Neural crest cell (in vitro differentiated cells): ENCODE measurements at regions not wholly inside any gene's neighbourhood (a gene's known extent, or its start where the extent isn't known, plus 50 kb on each side); places are given as distances from the start of the nearest gene placed in this dataset.

Experiments used
- DNase-seq: peaks from one replicate; pipeline ENCODE4 v3.0.0; 2021; ENCODE audit warnings: low read depth, mixed read lengths, low spot score
- H3K27ac Mint-ChIP-seq: one replicate; pipeline ENCODE4 v1.8.0; 2021; ENCODE audit warnings: mild to moderate bottlenecking, mixed read lengths; ENCODE audit not compliant: unreplicated experiment
- H3K27me3 Mint-ChIP-seq: 2 replicates; pipeline ENCODE4 v1.8.0; 2021; ENCODE audit warnings: low read depth, mild to moderate bottlenecking, mixed read lengths
- H3K36me3 Mint-ChIP-seq: 2 replicates; pipeline ENCODE4 v1.8.0; 2021; ENCODE audit warnings: low read depth, mild to moderate bottlenecking, mixed read lengths
- H3K4me1 Mint-ChIP-seq: 2 replicates; pipeline ENCODE4 v1.8.0; 2021; ENCODE audit warnings: mixed read lengths
- H3K4me3 Mint-ChIP-seq: one replicate; pipeline ENCODE4 v1.8.0; 2021; ENCODE audit warnings: mild to moderate bottlenecking, mixed read lengths
- H3K9me3 Mint-ChIP-seq: 2 replicates; pipeline ENCODE4 v1.8.0; 2021; ENCODE audit warnings: mixed read lengths
- CTCF ChIP-seq: fragments of 200-600 bp; sonication (generic); conservative IDR thresholded peaks from 2 replicates; pipeline ENCODE4 v1.5.0; 2021; ENCODE audit warnings: antibody characterized with exemption, mild to moderate bottlenecking

DNA sequence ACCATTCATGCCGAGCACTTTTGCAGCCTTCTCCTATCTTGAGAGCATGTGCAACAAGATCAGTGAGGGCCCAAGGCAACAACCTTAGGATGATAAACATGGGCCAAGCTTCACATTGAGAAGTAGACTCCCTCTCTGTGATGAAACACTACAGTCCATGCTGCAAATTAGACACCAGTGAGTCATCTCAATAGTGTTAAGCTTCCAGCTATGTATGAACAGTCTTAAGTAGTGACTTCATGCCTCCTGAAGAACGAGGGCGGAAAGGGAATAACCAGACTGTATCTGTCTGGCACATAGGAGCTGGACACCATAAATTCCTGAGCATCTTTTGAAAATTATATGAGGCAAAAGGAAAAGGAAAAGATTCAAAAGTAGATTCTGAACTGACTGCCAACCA, 309.9 kb upstream of the SLITRK1 start:
- Mint-ChIP-seq H3K4me3 (no peak overlapping the region), H3K27ac (no peak overlapping the region), H3K36me3 (no peaks in the 10 kb centered on the region), H3K4me1 (no peaks in the 10 kb centered on the region), H3K27me3 (no peaks in the 10 kb centered on the region), H3K9me3 (peaks cover 2% of the 10 kb centered on the region)
- TF ChIP-seq CTCF: no peak
- no peak for DNase-seq

DNA sequence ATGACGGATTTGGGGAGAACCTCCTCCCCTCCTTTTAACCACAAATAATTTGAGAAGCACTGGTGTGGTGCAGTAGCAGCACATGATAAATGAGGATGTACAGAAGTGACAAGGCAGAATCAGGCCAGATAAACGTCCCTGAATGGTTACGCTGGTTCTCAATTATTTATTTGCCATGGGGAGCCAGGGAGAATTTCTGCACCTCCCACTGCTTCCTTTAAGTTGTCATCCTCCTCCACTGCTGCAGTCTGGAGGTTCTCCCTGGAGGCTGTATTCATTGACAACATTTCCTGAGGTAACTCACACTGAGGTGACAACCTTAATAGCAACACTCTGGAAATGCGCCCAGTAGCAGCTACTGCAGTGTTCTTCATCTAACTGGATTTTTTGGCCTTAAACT, 308.9 kb upstream of the SLITRK1 start:
- TF ChIP-seq CTCF: no peak
- no peak overlapping the region for H3K27ac Mint-ChIP-seq
- no peaks in the 10 kb centered on the region for H3K27me3 Mint-ChIP-seq
- no peak for DNase-seq
- peaks cover 2% of the 10 kb centered on the region for H3K9me3 Mint-ChIP-seq
- H3K36me3 Mint-ChIP-seq: no peaks in the 10 kb centered on the region
- H3K4me3 Mint-ChIP-seq: no peak overlapping the region
- H3K4me1 Mint-ChIP-seq: no peaks in the 10 kb centered on the region

DNA sequence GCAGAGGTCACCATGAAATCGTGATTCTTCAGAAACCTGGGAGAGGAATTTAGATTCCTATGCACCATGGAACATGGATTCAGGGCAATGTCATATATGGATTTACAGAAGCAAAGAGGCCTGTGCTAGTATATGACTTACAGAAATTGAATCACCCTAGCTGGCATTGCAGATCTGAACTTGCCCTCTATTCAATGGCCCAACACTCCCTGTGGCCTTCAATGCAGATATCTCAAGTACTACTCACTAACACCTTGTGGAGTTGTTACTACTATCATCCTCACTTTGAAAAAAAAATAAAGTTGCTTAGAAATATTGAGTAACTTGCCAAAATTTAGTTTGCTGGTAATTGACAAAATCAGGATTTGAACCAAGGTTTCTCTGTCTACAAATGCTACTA, 305.4 kb upstream of the SLITRK1 start:
- DNase-seq: no peak
- H3K9me3 Mint-ChIP-seq: peaks cover 4% of the 10 kb centered on the region
- no peak overlapping the region for H3K4me3 Mint-ChIP-seq
- TF ChIP-seq CTCF: no peak
- H3K36me3 Mint-ChIP-seq: no peaks in the 10 kb centered on the region
- H3K27ac Mint-ChIP-seq: no peak overlapping the region
- H3K4me1 Mint-ChIP-seq: no peaks in the 10 kb centered on the region
- H3K27me3 Mint-ChIP-seq: no peaks in the 10 kb centered on the region

GRCh38 chr13:84139561-84140158, 257.4 kb upstream of the SLITRK1 start:
- Mint-ChIP-seq H3K36me3 (no peaks in the 10 kb centered on the region), H3K4me1 (peaks cover 20% of the 10 kb centered on the region), H3K27ac (peak overlapping the region; percentile 89), H3K4me3 (no peak overlapping the region), H3K9me3 (peaks cover 6% of the 10 kb centered on the region), H3K27me3 (no peaks in the 10 kb centered on the region)
- no peak for DNase-seq
- no peak for TF ChIP-seq CTCF

GRCh38 chr13:84137292-84137691, 255.0 kb upstream of the SLITRK1 start:
- Mint-ChIP-seq H3K36me3 (no peaks in the 10 kb centered on the region), H3K4me3 (no peak overlapping the region)

More at GRCh38 chr13:84137292-84137691, 255.0 kb upstream of the SLITRK1 start:
- Mint-ChIP-seq H3K9me3 (peaks cover 3% of the 10 kb centered on the region), H3K27ac (no peak overlapping the region), H3K4me1 (peaks cover 20% of the 10 kb centered on the region), H3K27me3 (no peaks in the 10 kb centered on the region)
- no peak for DNase-seq
- no peak for TF ChIP-seq CTCF
